ENCODE measurements at regions not wholly inside any gene's neighbourhood (a gene's known extent, or its start where the extent isn't known, plus 50 kb on each side); places are given as distances from the start of the nearest gene placed in this dataset.

DNA sequence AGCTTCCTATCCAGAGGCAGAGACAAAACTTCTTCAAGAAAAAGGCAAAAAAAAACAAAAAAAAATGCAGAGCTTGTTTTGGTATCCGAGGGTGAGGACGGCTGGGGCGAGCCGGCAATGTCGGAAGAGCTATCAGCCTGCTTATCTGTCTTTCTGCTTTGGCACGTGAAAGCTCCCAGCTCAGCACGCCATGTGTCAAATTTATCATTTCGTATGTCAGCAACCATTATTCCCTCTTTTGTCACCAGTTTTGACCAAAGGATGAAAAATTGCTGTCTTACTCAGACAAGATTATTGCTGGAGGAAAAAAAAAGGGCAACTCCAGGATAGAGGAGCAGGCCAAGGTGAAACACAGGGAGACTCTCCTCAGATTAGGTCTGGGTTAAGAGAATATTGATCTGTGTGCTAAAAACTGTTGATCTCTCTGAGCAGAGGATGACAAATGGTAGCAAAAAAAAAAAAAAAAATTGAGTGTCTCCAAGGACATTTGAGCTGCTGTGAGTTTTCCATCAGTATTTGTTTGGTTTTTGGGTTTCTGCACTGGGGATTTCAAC lies 532.0 kb upstream of the POU3F3 start:
- Histone ChIP-seq H3K4me1 (ENCODE audit: control insufficient read depth in 2 of 2, insufficient read depth in 2 of 2, low read length in 1 of 2) (no peaks in the 10 kb centered on the region), H3K4me3 (ENCODE audit: low read depth in 1 of 2, low read length in 2 of 2) (no peak overlapping the region), H3K27me3 (ENCODE audit: control insufficient read depth in 1 of 2, insufficient read depth in 2 of 2, low read length in 2 of 2) (no peaks in the 10 kb centered on the region), H3K36me3 (ENCODE audit: control insufficient read depth in 2 of 2, insufficient read depth in 2 of 2, low read length in 1 of 2) (no peaks in the 10 kb centered on the region), H3K9me3 (ENCODE audit: control insufficient read depth in 2 of 2, insufficient read depth in 1 of 2, low read depth in 1 of 2, low read length in 1 of 2) (no peaks in the 10 kb centered on the region), H3K27ac (ENCODE audit: low read depth in 2 of 2, low read length in 1 of 2) (no peak overlapping the region)
- WGBS, 2 donors, result 14 to 16% methylated on average over 8 of the region's 8 CpGs

DNA sequence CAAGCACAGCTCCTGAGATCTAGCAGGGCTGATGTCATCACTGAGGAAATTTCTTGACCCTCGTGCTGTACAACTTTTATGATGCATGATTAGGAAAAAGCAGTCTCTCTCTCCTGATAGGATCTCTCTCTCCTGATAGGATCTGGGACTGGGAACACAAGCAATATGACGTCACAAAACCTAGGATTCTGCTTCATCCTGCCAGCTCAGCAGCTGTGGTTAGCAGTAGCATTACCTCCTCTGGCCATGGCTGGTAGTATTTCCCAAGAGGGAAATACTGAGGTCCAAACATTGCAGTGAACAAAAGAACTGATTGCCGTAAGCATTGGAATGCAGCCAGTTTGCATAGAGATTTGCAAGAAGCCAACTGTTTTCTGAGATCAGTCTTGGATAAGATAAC lies 521.2 kb upstream of the POU3F3 start:
- Histone ChIP-seq H3K4me3 (ENCODE audit: low read depth in 1 of 2, low read length in 2 of 2) (no peak overlapping the region), H3K9me3 (ENCODE audit: control insufficient read depth in 2 of 2, insufficient read depth in 1 of 2, low read depth in 1 of 2, low read length in 1 of 2) (no peaks in the 10 kb centered on the region), H3K4me1 (ENCODE audit: control insufficient read depth in 2 of 2, insufficient read depth in 2 of 2, low read length in 1 of 2) (no peaks in the 10 kb centered on the region), H3K27ac (ENCODE audit: low read depth in 2 of 2, low read length in 1 of 2) (no peak overlapping the region), H3K27me3 (ENCODE audit: control insufficient read depth in 1 of 2, insufficient read depth in 2 of 2, low read length in 2 of 2) (no peaks in the 10 kb centered on the region), H3K36me3 (ENCODE audit: control insufficient read depth in 2 of 2, insufficient read depth in 2 of 2, low read length in 1 of 2) (no peaks in the 10 kb centered on the region)
- WGBS, 2 donors, result 19 to 25% methylated on average over 3 of the region's 3 CpGs

DNA sequence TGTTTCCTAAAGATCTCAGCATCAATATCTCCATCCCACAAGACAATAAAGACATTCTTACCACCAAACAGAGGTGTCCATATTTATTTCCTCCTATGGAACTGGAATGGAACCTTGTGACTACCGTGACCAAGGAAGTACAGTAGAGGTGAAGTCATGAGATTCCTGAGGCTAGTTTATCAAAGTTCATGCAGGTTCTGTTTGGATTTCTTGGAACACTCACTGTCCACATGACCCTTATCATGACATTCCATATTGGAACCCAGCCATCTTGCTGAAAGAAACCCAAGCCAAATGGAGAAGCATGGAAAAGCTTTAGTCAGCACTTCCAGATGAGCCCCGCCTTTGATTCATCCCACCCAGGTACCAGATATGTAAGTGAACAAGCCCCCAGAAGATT lies 516.0 kb upstream of the POU3F3 start:
- no peaks in the 10 kb centered on the region for H3K36me3 ChIP-seq (ENCODE audit: control insufficient read depth in 2 of 2, insufficient read depth in 2 of 2, low read length in 1 of 2)
- H3K27ac ChIP-seq (ENCODE audit: low read depth in 2 of 2, low read length in 1 of 2), result no peak overlapping the region
- 38 to 45% methylated on average over 2 of the region's 2 CpGs for WGBS, 2 donors
- H3K4me1 ChIP-seq (ENCODE audit: control insufficient read depth in 2 of 2, insufficient read depth in 2 of 2, low read length in 1 of 2), result no peaks in the 10 kb centered on the region
- no peaks in the 10 kb centered on the region for H3K27me3 ChIP-seq (ENCODE audit: control insufficient read depth in 1 of 2, insufficient read depth in 2 of 2, low read length in 2 of 2)
- no peak overlapping the region for H3K4me3 ChIP-seq (ENCODE audit: low read depth in 1 of 2, low read length in 2 of 2)
- H3K9me3 ChIP-seq (ENCODE audit: control insufficient read depth in 2 of 2, insufficient read depth in 1 of 2, low read depth in 1 of 2, low read length in 1 of 2), result no peaks in the 10 kb centered on the region

GRCh38 chr2:104340162-104340561 lies 513.8 kb upstream of the POU3F3 start:
- Histone ChIP-seq H3K9me3 (ENCODE audit: control insufficient read depth in 2 of 2, insufficient read depth in 1 of 2, low read depth in 1 of 2, low read length in 1 of 2) (no peaks in the 10 kb centered on the region), H3K27me3 (ENCODE audit: control insufficient read depth in 1 of 2, insufficient read depth in 2 of 2, low read length in 2 of 2) (no peaks in the 10 kb centered on the region), H3K27ac (ENCODE audit: low read depth in 2 of 2, low read length in 1 of 2) (no peak overlapping the region), H3K36me3 (ENCODE audit: control insufficient read depth in 2 of 2, insufficient read depth in 2 of 2, low read length in 1 of 2) (no peaks in the 10 kb centered on the region), H3K4me1 (ENCODE audit: control insufficient read depth in 2 of 2, insufficient read depth in 2 of 2, low read length in 1 of 2) (no peaks in the 10 kb centered on the region), H3K4me3 (ENCODE audit: low read depth in 1 of 2, low read length in 2 of 2) (no peak overlapping the region)
- WGBS, 2 donors, result 75 to 82% methylated on average over 4 of the region's 4 CpGs

- H3K4me1 ChIP-seq (ENCODE audit: control insufficient read depth in 2 of 2, insufficient read depth in 2 of 2, low read length in 1 of 2), result no peaks in the 10 kb centered on the region
- no peak overlapping the region for H3K4me3 ChIP-seq (ENCODE audit: low read depth in 1 of 2, low read length in 2 of 2)
- no peaks in the 10 kb centered on the region for H3K27me3 ChIP-seq (ENCODE audit: control insufficient read depth in 1 of 2, insufficient read depth in 2 of 2, low read length in 2 of 2)
- no peak overlapping the region for H3K27ac ChIP-seq (ENCODE audit: low read depth in 2 of 2, low read length in 1 of 2)
- H3K9me3 ChIP-seq (ENCODE audit: control insufficient read depth in 2 of 2, insufficient read depth in 1 of 2, low read depth in 1 of 2, low read length in 1 of 2), result no peaks in the 10 kb centered on the region
- H3K36me3 ChIP-seq (ENCODE audit: control insufficient read depth in 2 of 2, insufficient read depth in 2 of 2, low read length in 1 of 2), result no peaks in the 10 kb centered on the region
- WGBS, 2 donors, result 41 to 55% methylated on average over 2 of the region's 2 CpGs
Measured at GRCh38 chr2:104340879-104341828, 512.8 kb upstream of the POU3F3 start.

- no peaks in the 10 kb centered on the region for H3K27me3 ChIP-seq (ENCODE audit: control insufficient read depth in 1 of 2, insufficient read depth in 2 of 2, low read length in 2 of 2)
- H3K9me3 ChIP-seq (ENCODE audit: control insufficient read depth in 2 of 2, insufficient read depth in 1 of 2, low read depth in 1 of 2, low read length in 1 of 2), result no peaks in the 10 kb centered on the region
- H3K4me1 ChIP-seq (ENCODE audit: control insufficient read depth in 2 of 2, insufficient read depth in 2 of 2, low read length in 1 of 2), result no peaks in the 10 kb centered on the region
- no peak overlapping the region for H3K27ac ChIP-seq (ENCODE audit: low read depth in 2 of 2, low read length in 1 of 2)
- 26 to 33% methylated on average over 5 of the region's 5 CpGs for WGBS, 2 donors
- no peak overlapping the region for H3K4me3 ChIP-seq (ENCODE audit: low read depth in 1 of 2, low read length in 2 of 2)
- no peaks in the 10 kb centered on the region for H3K36me3 ChIP-seq (ENCODE audit: control insufficient read depth in 2 of 2, insufficient read depth in 2 of 2, low read length in 1 of 2)
Measured at GRCh38 chr2:104344306-104344705, 509.6 kb upstream of the POU3F3 start.

DNA sequence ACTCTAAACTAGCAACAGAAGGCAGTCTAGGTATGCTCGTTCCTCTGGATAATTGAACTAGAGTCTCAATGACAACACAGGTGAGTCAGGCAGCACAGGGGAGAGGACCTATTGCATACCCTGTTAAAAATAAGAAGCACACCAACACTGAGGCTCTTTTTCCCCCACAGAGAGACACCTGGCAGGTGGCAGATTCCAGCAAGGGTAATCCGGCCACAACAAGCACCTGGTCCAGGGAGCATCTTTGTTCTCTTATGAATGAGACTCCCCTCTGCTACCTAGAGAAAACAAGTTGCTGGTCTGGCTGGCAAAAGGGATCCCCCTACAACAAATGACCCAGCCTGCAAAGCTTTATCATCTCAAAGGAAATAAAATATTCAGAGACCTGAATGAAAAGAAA lies 508.9 kb upstream of the POU3F3 start:
- Histone ChIP-seq H3K4me1 (ENCODE audit: control insufficient read depth in 2 of 2, insufficient read depth in 2 of 2, low read length in 1 of 2) (no peaks in the 10 kb centered on the region), H3K36me3 (ENCODE audit: control insufficient read depth in 2 of 2, insufficient read depth in 2 of 2, low read length in 1 of 2) (no peaks in the 10 kb centered on the region), H3K27ac (ENCODE audit: low read depth in 2 of 2, low read length in 1 of 2) (no peak overlapping the region), H3K9me3 (ENCODE audit: control insufficient read depth in 2 of 2, insufficient read depth in 1 of 2, low read depth in 1 of 2, low read length in 1 of 2) (no peaks in the 10 kb centered on the region), H3K4me3 (ENCODE audit: low read depth in 1 of 2, low read length in 2 of 2) (no peak overlapping the region), H3K27me3 (ENCODE audit: control insufficient read depth in 1 of 2, insufficient read depth in 2 of 2, low read length in 2 of 2) (no peaks in the 10 kb centered on the region)
- 67 to 69% methylated on average over 2 of the region's 2 CpGs for WGBS, 2 donors

DNA sequence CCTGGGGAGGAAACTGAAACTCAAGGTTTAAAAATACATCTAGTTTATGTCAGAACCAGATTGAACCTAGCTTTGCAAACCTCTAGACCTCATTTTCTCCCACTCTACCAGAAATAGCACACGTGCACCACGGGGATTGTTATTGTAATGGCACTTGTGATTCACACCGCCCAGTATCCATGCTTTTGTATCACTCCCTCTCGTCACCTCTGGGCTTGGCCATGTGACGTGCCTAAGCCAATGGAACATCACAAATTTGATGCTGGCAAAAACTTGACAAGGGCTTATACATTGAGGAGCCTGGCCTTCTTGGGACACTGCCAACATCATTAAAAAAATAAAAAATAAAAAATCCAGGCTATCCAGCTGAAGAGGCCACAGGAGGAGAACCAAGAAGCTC lies 495.8 kb upstream of the POU3F3 start:
- 71 to 85% methylated on average over 5 of the region's 5 CpGs for WGBS, 2 donors
- Histone ChIP-seq H3K36me3 (ENCODE audit: control insufficient read depth in 2 of 2, insufficient read depth in 2 of 2, low read length in 1 of 2) (no peaks in the 10 kb centered on the region), H3K27ac (ENCODE audit: low read depth in 2 of 2, low read length in 1 of 2) (no peak overlapping the region), H3K4me3 (ENCODE audit: low read depth in 1 of 2, low read length in 2 of 2) (no peak overlapping the region), H3K27me3 (ENCODE audit: control insufficient read depth in 1 of 2, insufficient read depth in 2 of 2, low read length in 2 of 2) (no peaks in the 10 kb centered on the region), H3K9me3 (ENCODE audit: control insufficient read depth in 2 of 2, insufficient read depth in 1 of 2, low read depth in 1 of 2, low read length in 1 of 2) (no peaks in the 10 kb centered on the region), H3K4me1 (ENCODE audit: control insufficient read depth in 2 of 2, insufficient read depth in 2 of 2, low read length in 1 of 2) (no peaks in the 10 kb centered on the region)

DNA sequence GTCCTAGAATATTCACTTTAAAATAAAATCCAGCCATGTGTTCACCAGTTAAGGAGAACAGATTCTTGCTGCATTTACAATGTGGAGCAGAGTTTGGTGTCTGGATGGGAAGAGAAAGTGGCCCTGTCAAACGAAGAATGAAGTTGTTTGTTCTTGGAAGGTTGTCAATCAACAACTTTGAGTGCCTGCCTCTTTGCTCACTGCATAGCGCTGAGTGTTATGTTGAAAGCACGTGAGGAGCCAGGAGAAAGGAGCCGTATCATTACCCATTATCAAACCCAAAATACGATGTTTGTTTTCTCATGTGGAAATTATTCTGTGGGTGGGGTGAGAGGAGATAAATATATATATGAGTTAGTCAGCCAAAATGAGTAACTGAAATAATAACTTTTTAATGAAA lies 492.5 kb upstream of the POU3F3 start:
- Histone ChIP-seq H3K36me3 (ENCODE audit: control insufficient read depth in 2 of 2, insufficient read depth in 2 of 2, low read length in 1 of 2) (no peaks in the 10 kb centered on the region), H3K4me1 (ENCODE audit: control insufficient read depth in 2 of 2, insufficient read depth in 2 of 2, low read length in 1 of 2) (no peaks in the 10 kb centered on the region), H3K9me3 (ENCODE audit: control insufficient read depth in 2 of 2, insufficient read depth in 1 of 2, low read depth in 1 of 2, low read length in 1 of 2) (no peaks in the 10 kb centered on the region), H3K27ac (ENCODE audit: low read depth in 2 of 2, low read length in 1 of 2) (no peak overlapping the region), H3K27me3 (ENCODE audit: control insufficient read depth in 1 of 2, insufficient read depth in 2 of 2, low read length in 2 of 2) (no peaks in the 10 kb centered on the region), H3K4me3 (ENCODE audit: low read depth in 1 of 2, low read length in 2 of 2) (no peak overlapping the region)
- 54 to 59% methylated on average over 5 of the region's 5 CpGs for WGBS, 2 donors

DNA sequence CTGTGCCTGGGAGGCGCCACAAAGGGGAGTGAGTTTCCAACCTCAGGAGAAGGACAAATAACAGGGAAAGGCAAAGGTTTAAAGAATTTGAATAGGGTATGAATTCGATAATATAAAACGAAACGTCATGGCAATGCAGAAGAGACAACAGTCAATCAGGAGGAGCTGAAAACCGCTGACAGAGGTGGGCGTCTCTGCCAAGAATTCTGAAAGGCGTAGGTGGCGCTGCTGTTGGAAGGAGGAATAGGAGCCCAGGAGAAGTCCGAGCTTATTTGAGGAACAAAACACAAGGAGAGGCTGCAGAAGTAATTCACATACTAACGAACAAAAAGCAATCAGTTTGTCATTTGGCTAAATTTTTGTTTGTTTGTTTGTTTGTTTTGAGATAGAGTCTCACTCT lies 485.8 kb upstream of the POU3F3 start:
- WGBS, 2 donors, result 80 to 81% methylated on average over 10 of the region's 10 CpGs
- no peaks in the 10 kb centered on the region for H3K27me3 ChIP-seq (ENCODE audit: control insufficient read depth in 1 of 2, insufficient read depth in 2 of 2, low read length in 2 of 2)
- no peak overlapping the region for H3K27ac ChIP-seq (ENCODE audit: low read depth in 2 of 2, low read length in 1 of 2)
- peaks cover 0 to 2% of the 10 kb centered on the region in 2 donors for H3K9me3 ChIP-seq (ENCODE audit: control insufficient read depth in 2 of 2, insufficient read depth in 1 of 2, low read depth in 1 of 2, low read length in 1 of 2)
- H3K4me3 ChIP-seq (ENCODE audit: low read depth in 1 of 2, low read length in 2 of 2), result no peak overlapping the region
- no peaks in the 10 kb centered on the region for H3K36me3 ChIP-seq (ENCODE audit: control insufficient read depth in 2 of 2, insufficient read depth in 2 of 2, low read length in 1 of 2)
- H3K4me1 ChIP-seq (ENCODE audit: control insufficient read depth in 2 of 2, insufficient read depth in 2 of 2, low read length in 1 of 2), result no peaks in the 10 kb centered on the region
